ENCODE measurements at regions not wholly inside any gene's neighbourhood (a gene's known extent, or its start where the extent isn't known, plus 50 kb on each side); places are given as distances from the start of the nearest gene placed in this dataset.

DNA sequence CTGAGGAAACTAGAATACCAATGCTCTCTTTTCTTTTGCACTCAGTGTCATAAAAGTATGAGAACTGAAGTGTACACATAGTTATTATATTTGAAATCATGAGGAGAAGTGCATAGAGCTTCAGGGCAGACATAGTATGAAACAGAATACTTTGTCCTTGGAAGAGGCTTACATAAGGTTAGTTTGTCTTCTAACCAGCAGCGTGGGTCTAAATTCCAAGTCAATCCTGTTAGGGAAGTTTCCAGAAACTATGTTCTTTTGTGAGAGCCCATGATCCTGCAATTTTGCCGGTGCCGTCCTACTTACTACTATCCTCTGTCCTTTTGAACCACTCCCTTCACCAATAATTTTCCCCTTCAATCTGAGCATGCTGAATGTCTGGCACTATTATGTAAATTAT lies 156.2 kb downstream of the PABPC4L start:
- TF ChIP-seq, protein P1, sequence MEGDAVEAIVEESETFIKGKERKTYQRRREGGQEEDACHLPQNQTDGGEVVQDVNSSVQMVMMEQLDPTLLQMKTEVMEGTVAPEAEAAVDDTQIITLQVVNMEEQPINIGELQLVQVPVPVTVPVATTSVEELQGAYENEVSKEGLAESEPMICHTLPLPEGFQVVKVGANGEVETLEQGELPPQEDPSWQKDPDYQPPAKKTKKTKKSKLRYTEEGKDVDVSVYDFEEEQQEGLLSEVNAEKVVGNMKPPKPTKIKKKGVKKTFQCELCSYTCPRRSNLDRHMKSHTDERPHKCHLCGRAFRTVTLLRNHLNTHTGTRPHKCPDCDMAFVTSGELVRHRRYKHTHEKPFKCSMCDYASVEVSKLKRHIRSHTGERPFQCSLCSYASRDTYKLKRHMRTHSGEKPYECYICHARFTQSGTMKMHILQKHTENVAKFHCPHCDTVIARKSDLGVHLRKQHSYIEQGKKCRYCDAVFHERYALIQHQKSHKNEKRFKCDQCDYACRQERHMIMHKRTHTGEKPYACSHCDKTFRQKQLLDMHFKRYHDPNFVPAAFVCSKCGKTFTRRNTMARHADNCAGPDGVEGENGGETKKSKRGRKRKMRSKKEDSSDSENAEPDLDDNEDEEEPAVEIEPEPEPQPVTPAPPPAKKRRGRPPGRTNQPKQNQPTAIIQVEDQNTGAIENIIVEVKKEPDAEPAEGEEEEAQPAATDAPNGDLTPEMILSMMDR (IDR thresholded peaks at IDR 0.05 in 4 of 5, conservative IDR thresholded peaks at IDR 0.05 in 1 of 5) = no peak
- TF ChIP-seq POLR2A (IDR thresholded peaks at IDR 0.05) = no peak
